ENCODE measurements at regions not wholly inside any gene's neighbourhood (a gene's known extent, or its start where the extent isn't known, plus 50 kb on each side); places are given as distances from the start of the nearest gene placed in this dataset.

DNA sequence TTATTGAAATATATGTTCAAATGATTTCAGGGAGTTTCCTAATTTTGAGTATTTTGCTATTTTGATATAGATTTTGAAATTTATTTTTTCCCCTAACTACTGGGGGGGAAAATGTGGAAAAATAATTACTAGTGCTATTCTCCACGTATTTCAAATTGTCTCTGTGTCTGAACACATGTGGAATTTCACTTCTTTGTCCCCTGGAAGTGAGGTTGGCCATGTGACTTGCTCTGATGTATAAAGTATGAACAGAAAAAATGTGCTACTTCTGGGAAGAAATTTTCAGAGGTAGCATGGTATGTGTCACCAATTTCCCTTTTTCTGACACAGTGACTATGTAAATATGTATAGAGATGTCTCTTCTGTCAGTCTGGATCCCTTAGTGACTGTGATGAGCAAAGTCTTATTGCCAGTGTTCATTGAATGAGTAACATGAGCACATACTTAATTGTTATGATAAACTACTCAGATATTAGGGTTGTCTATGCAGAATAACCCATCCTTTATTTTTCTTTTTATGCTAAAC is 215.4 kb upstream of the CCN2 start:
- intact Hi-C loops (cut with micrococcal nuclease), result no loop called here
- ChIA-PET POLR2A (no interaction called here), CTCF (no interaction called here), RAD21 (ENCODE audit: low non-redundant PET in 1 of 2, low total read pairs in 2 of 2, uncharacterized antibody in 2 of 2, unreplicated experiment in 2 of 2) (no interaction called here)
- BruUV-seq (replicated peaks), result no TSS peak
- Histone ChIP-seq H4K20me1 (ENCODE audit: insufficient read depth) (no peaks in the 10 kb centered on the region), H2AFZ (ENCODE audit: low read depth, low read length, poor library complexity, severe bottlenecking) (no peak overlapping the region), H3K27me3 (ENCODE audit: insufficient read depth, low read length) (no peaks in the 10 kb centered on the region), H3K36me3 (ENCODE audit: control insufficient read depth in 1 of 2, insufficient read depth in 2 of 2, low read length in 2 of 2) (no peaks in the 10 kb centered on the region), H3K9me3 (ENCODE audit: control insufficient read depth in 1 of 2, insufficient read depth in 1 of 2, low read depth in 1 of 2, low read length in 2 of 2) (no peaks in the 10 kb centered on the region), H3K4me2 (ENCODE audit: low read length) (no peak overlapping the region), H3K27ac (ENCODE audit: low read depth, low read length) (no peak overlapping the region), H3K79me2 (ENCODE audit: insufficient read depth, low read length) (no peaks in the 10 kb centered on the region), H3K4me3 (replicated peaks in 1 of 2; ENCODE audit: low read depth in 1 of 2, low read length in 2 of 2) (no peak overlapping the region), H3K9me2 (ENCODE audit: insufficient read depth) (no peaks in the 10 kb centered on the region), H3K4me1 (ENCODE audit: control insufficient read depth in 1 of 2, insufficient read depth in 2 of 2, low read length in 2 of 2) (no peaks in the 10 kb centered on the region), H3K9ac (ENCODE audit: low read length) (no peak overlapping the region)
- ATAC-seq (no peak), DNase-seq (ENCODE audit: low read depth, low spot score) (no peak)
- no peak for TF ChIP-seq SP1 (IDR thresholded peaks at IDR 0.05; ENCODE audit: low read depth)
- TF ChIP-seq, protein P1, sequence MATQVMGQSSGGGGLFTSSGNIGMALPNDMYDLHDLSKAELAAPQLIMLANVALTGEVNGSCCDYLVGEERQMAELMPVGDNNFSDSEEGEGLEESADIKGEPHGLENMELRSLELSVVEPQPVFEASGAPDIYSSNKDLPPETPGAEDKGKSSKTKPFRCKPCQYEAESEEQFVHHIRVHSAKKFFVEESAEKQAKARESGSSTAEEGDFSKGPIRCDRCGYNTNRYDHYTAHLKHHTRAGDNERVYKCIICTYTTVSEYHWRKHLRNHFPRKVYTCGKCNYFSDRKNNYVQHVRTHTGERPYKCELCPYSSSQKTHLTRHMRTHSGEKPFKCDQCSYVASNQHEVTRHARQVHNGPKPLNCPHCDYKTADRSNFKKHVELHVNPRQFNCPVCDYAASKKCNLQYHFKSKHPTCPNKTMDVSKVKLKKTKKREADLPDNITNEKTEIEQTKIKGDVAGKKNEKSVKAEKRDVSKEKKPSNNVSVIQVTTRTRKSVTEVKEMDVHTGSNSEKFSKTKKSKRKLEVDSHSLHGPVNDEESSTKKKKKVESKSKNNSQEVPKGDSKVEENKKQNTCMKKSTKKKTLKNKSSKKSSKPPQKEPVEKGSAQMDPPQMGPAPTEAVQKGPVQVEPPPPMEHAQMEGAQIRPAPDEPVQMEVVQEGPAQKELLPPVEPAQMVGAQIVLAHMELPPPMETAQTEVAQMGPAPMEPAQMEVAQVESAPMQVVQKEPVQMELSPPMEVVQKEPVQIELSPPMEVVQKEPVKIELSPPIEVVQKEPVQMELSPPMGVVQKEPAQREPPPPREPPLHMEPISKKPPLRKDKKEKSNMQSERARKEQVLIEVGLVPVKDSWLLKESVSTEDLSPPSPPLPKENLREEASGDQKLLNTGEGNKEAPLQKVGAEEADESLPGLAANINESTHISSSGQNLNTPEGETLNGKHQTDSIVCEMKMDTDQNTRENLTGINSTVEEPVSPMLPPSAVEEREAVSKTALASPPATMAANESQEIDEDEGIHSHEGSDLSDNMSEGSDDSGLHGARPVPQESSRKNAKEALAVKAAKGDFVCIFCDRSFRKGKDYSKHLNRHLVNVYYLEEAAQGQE (IDR thresholded peaks at IDR 0.05; ENCODE audit: low read depth), result no peak
- no peak for TF ChIP-seq TCF7L2 (IDR thresholded peaks at IDR 0.05; ENCODE audit: borderline replicate concordance, extremely low read depth, insufficient read depth, insufficient read length)
- TF ChIP-seq CBX3 (IDR thresholded peaks at IDR 0.05; ENCODE audit: low read depth), result no peak
- no peak for TF ChIP-seq ZFX (IDR thresholded peaks at IDR 0.05)
- no peak for TF ChIP-seq SRF (IDR thresholded peaks at IDR 0.05; ENCODE audit: low read depth)

DNA sequence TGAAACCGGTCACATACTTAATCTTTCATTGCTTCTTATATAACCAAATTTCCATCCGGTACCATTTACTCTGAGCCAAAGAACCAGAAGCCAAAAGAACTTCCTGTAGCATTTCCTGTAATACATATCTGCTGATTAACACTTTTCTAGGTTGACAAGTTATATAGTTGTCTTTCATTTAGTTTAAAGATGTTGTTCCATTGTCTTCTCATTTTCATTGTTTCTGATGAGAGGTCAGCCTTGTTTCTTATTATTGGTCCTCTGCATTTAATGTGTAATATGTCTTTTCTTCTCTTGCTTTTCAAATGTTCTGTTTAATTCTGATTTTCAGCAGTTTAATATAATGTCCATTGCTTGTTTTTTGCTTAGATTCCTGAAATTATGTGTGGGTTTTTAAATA is 214.5 kb upstream of the CCN2 start:
- Histone ChIP-seq H2AFZ (ENCODE audit: low read depth, low read length, poor library complexity, severe bottlenecking) (no peak overlapping the region), H3K27me3 (ENCODE audit: insufficient read depth, low read length) (no peaks in the 10 kb centered on the region), H3K79me2 (ENCODE audit: insufficient read depth, low read length) (no peaks in the 10 kb centered on the region), H3K4me1 (ENCODE audit: control insufficient read depth in 1 of 2, insufficient read depth in 2 of 2, low read length in 2 of 2) (no peaks in the 10 kb centered on the region), H3K27ac (ENCODE audit: low read depth, low read length) (no peak overlapping the region), H3K4me3 (replicated peaks in 1 of 2; ENCODE audit: low read depth in 1 of 2, low read length in 2 of 2) (no peak overlapping the region), H3K9me2 (ENCODE audit: insufficient read depth) (no peaks in the 10 kb centered on the region), H3K36me3 (ENCODE audit: control insufficient read depth in 1 of 2, insufficient read depth in 2 of 2, low read length in 2 of 2) (no peaks in the 10 kb centered on the region), H3K4me2 (ENCODE audit: low read length) (no peak overlapping the region), H4K20me1 (ENCODE audit: insufficient read depth) (no peaks in the 10 kb centered on the region), H3K9me3 (ENCODE audit: control insufficient read depth in 1 of 2, insufficient read depth in 1 of 2, low read depth in 1 of 2, low read length in 2 of 2) (no peaks in the 10 kb centered on the region), H3K9ac (ENCODE audit: low read length) (no peak overlapping the region)
- ATAC-seq (no peak), DNase-seq (ENCODE audit: low read depth, low spot score) (no peak)
- ChIA-PET RAD21 (ENCODE audit: low non-redundant PET in 1 of 2, low total read pairs in 2 of 2, uncharacterized antibody in 2 of 2, unreplicated experiment in 2 of 2) (no interaction called here), POLR2A (no interaction called here), CTCF (no interaction called here)
- intact Hi-C loops (cut with micrococcal nuclease), result no loop called here
- no TSS peak for BruUV-seq (replicated peaks)
- TF ChIP-seq SP1 (IDR thresholded peaks at IDR 0.05; ENCODE audit: low read depth) (no peak), ZNF274 (IDR thresholded peaks at IDR 0.05; ENCODE audit: low read depth, low read length) (no peak), CEBPB (IDR thresholded peaks at IDR 0.05; ENCODE audit: low read depth) (no peak), CBX3 (IDR thresholded peaks at IDR 0.05; ENCODE audit: low read depth) (no peak), JUND (IDR thresholded peaks at IDR 0.05) (no peak)
- TF ChIP-seq, protein P2, sequence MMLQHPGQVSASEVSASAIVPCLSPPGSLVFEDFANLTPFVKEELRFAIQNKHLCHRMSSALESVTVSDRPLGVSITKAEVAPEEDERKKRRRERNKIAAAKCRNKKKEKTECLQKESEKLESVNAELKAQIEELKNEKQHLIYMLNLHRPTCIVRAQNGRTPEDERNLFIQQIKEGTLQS (IDR thresholded peaks at IDR 0.05), result no peak
- TF ChIP-seq, protein P3, sequence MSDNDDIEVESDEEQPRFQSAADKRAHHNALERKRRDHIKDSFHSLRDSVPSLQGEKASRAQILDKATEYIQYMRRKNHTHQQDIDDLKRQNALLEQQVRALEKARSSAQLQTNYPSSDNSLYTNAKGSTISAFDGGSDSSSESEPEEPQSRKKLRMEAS (IDR thresholded peaks at IDR 0.05), result no peak
- TF ChIP-seq, protein P4, sequence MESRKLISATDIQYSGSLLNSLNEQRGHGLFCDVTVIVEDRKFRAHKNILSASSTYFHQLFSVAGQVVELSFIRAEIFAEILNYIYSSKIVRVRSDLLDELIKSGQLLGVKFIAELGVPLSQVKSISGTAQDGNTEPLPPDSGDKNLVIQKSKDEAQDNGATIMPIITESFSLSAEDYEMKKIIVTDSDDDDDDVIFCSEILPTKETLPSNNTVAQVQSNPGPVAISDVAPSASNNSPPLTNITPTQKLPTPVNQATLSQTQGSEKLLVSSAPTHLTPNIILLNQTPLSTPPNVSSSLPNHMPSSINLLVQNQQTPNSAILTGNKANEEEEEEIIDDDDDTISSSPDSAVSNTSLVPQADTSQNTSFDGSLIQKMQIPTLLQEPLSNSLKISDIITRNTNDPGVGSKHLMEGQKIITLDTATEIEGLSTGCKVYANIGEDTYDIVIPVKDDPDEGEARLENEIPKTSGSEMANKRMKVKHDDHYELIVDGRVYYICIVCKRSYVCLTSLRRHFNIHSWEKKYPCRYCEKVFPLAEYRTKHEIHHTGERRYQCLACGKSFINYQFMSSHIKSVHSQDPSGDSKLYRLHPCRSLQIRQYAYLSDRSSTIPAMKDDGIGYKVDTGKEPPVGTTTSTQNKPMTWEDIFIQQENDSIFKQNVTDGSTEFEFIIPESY (IDR thresholded peaks at IDR 0.05; ENCODE audit: extremely low read depth, insufficient replicate concordance, low read length), result no peak
- TF ChIP-seq, protein P5, sequence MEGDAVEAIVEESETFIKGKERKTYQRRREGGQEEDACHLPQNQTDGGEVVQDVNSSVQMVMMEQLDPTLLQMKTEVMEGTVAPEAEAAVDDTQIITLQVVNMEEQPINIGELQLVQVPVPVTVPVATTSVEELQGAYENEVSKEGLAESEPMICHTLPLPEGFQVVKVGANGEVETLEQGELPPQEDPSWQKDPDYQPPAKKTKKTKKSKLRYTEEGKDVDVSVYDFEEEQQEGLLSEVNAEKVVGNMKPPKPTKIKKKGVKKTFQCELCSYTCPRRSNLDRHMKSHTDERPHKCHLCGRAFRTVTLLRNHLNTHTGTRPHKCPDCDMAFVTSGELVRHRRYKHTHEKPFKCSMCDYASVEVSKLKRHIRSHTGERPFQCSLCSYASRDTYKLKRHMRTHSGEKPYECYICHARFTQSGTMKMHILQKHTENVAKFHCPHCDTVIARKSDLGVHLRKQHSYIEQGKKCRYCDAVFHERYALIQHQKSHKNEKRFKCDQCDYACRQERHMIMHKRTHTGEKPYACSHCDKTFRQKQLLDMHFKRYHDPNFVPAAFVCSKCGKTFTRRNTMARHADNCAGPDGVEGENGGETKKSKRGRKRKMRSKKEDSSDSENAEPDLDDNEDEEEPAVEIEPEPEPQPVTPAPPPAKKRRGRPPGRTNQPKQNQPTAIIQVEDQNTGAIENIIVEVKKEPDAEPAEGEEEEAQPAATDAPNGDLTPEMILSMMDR (IDR thresholded peaks at IDR 0.05 in 2 of 3, conservative IDR thresholded peaks at IDR 0.05 in 1 of 3; ENCODE audit: borderline replicate concordance in 1 of 3, insufficient read depth in 1 of 3, low read depth in 2 of 3, low read length in 2 of 3), result no peak

Data from HCT116 (cell line).